NCI-H446 (cell line): ENCODE measurements at regions not wholly inside any gene's neighbourhood (a gene's known extent, or its start where the extent isn't known, plus 50 kb on each side); places are given as distances from the start of the nearest gene placed in this dataset.

Experiments
- DNase-seq, 2 experiments: peaks; one replicate each; lab custom pipeline; 2025; lab: John Stamatoyannopoulos, UW

GRCh38 chrX:148363471-148364235, 136.8 kb upstream of the AFF2 start:
- no peak for DNase-seq

DNA sequence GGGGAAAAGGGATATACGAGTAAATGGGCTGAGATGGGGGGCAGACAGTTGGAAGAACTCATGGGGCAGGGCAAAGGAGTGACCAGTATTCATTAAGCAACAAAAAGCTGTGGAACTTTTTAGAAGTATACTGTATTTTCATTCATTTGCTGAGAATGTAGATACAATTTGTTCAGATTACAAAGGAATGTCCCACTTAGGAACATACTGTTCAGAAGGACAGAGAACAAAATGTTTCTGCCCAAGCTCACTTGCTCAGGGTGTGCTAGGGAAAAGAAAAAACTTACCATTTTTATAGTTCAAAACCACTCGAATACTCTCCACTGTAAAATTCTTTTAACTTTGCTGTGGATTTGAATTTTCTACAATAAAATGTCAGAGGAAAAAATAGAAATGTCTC, 135.2 kb upstream of the AFF2 start:
- no peak for DNase-seq

GRCh38 chrX:148371291-148371690, 129.1 kb upstream of the AFF2 start:
- no peak for DNase-seq

- DNase-seq = no peak
Measured at GRCh38 chrX:148372925-148373324, 127.5 kb upstream of the AFF2 start.

GRCh38 chrX:148376342-148376741, 124.1 kb upstream of the AFF2 start:
- no peak for DNase-seq

DNA sequence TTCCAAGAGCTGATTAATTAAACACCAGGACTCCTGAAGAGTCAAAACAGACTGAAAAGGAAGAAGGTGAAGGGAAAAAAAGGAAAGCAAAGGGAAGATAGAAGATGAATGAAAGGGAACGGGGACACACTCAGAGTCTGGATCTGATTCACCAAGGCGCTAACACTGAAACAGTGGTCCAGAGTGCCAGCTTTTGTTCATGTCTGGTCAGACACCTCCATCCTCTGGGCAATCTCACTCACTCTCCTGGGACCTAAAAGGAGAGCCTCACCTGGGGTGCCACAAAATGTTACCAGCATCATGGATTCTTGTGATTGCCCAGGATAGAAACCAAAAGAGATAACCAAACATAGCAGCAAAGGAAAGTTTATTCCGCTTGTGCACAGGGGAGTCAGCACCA, 120.3 kb upstream of the AFF2 start:
- no peak for DNase-seq

DNA sequence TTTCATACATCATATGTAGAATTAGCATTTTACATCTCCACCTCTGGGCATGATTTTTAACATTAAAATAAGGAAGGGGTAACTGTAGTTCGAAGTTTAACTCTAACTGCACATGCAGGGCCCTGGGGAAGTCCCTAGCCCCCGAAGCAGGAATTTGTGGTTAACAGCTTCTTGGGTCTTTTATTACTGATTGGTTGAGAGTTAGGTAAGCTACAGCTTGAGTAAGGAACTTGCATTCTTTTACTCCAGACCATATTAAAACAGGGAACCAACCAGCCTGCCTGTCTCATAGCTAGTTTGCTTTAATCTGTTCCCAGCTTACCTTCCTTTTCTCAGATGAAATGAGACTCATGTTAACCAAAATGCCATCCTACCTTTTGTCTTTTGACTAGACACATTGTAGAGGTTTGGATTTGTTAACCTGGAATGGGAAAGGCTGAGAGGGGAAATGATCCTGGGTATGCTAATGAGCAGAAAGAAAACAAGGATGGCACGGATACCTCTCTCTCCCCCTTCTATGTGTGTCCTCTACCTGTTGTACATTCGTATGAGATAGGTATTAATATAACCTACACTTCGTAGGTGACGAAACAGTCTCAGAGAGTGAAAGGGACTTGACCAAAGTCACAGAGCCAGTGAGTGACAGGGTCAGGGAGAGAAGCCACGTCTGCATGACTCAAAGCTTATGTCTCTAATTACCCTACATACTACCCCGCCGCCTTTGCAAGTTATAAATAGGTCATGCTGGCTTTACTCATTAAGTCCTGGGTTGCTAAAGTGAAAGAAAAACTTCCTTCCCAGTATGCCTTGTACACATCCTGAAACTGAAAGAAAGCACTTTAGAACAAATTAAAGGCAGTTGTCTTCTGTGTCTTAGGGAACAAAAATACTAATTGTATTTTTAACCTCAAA, 119.5 kb upstream of the AFF2 start:
- DNase-seq = no peak

DNA sequence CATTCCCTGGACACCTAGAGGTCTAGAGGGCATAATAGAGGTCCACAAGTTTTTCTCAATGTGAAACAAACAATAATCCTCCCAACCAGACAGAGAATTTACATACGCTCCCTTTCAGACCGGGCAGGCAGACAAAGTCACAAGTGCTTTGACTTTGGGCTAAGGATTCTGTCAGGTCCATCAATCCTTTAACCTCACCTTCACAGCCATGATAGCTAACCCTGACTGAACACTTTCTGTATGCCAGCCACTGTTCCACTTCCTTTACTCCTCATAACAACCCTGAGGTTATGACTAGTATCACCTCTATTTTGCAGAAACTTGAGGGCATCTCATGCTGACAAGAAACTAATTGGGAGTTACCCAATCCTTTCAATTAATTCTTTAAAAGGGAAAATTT, 118.8 kb upstream of the AFF2 start:
- no peak for DNase-seq

- no peak for DNase-seq
Measured at GRCh38 chrX:148382983-148383382, 117.4 kb upstream of the AFF2 start.

GRCh38 chrX:148385471-148385870, 114.9 kb upstream of the AFF2 start:
- DNase-seq = no peak

DNA sequence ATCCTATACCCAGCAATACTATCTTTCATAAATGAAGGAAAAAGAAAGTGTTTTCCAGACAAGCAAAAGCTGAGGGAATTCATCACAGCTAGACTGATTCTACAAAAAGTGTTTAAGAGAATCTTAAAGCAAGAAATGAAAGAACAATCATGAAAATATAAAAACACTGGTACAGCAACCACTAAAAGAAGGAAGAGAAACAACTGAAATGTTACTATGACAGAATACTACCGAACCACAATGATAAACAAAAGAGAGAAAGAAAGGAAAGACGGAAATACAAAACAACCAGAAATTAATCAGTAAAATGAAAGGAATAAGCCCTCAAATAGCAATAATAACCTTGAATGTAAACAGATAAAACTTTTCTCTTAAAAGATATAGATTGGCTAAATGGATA, 110.8 kb upstream of the AFF2 start:
- no peak for DNase-seq

DNA sequence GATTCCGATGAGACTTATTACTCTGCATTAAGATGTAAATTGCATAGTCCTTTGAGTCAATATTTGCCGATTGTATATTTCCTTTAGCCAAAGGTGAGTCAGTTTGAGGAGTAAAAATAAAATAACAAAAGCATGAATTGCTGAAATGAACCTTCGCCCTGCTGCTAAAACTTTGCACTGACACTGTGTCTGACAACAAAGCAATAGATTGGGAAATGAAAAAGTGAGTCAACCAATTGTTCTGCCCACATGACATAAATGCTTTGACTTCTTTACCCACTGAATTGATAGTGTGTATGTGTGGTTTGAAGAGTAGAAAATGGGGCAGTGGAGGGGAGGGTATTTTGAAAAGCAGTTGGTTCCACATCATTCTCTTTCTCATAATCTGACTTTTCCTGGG, 88.4 kb upstream of the AFF2 start:
- DNase-seq = no peak

DNA sequence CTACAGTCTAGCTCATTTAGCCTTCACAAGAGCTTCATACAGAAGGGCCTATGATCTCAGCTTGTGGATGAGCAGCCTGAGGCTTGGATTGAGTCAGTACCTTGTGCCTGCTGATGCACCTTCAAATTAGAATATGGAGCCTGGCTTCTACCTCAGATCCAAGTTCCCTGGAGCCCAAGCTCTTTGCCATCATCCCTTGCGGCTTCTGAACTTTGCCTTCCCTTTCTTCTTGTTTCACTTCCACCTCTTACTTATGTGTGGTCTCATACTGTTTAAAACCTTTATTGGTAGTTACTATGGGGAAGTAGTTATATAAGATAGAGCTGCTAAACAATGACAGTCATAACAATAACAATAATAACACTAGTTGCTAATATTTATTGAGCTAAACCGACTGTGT, 84.3 kb upstream of the AFF2 start:
- no peak for DNase-seq

GRCh38 chrX:148416931-148417330, 83.5 kb upstream of the AFF2 start:
- DNase-seq = no peak

GRCh38 chrX:148417934-148418333, 82.5 kb upstream of the AFF2 start:
- DNase-seq = no peak

GRCh38 chrX:148422526-148422925, 77.9 kb upstream of the AFF2 start:
- DNase-seq = no peak

- no peak for DNase-seq
Measured at GRCh38 chrX:148424570-148424969, 75.8 kb upstream of the AFF2 start.

DNA sequence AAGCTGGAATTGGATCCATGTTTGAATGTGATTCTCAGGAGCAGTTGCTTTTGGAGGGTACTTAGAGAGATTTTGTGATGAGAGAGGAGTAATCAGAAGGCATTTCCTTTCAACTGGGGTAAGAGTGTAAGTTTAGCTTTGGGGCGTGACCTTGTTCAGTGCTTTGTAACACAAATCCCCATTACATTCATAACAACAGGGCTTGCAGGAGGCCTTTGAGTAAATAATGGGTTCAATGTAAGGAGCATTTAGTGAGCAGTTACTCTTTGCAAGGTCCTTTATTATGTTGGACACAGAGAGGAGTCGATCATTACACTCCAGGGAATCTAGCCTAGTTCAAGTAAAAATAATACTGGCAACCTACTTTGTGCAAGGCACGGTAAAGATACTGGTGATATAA, 74.0 kb upstream of the AFF2 start:
- DNase-seq = no peak

DNA sequence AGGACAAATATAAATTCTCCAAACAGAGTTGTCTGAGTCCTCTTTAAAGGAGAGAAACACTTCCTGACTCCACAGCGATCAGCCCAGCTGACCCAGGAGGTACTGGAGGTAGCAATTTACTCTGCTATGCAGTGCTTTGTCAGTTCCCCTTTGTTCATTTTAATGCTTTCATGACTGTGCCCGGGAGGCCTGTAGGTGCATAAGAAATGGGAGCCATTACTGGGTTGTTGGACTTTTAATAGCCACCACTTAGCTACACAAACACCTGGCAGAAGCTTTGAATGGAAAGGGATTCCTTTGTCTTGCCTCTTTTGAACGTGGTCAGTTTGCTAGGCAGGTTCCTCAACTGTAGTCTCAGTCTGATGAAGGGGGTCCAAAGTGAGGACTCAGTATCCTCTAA, 59.0 kb upstream of the AFF2 start:
- DNase-seq = no peak

DNA sequence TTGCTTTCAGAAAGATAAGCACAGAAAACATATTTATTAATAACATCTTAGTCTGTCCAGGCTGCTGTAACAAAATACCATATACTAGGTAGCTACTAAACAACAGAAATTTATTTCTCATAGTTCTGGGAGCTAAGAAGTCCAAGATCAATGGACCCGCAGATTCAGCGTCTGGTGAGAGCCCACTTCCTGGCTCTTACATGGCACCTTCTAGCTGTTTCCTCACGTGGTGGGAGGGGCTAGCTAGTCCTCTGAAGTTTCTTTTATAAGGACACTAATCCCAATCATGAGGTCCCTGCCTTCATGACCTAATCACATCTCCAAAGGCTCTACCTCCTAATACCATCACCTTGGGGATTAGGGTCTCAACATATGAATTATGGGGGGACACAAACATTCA, 57.2 kb upstream of the AFF2 start:
- no peak for DNase-seq

DNA sequence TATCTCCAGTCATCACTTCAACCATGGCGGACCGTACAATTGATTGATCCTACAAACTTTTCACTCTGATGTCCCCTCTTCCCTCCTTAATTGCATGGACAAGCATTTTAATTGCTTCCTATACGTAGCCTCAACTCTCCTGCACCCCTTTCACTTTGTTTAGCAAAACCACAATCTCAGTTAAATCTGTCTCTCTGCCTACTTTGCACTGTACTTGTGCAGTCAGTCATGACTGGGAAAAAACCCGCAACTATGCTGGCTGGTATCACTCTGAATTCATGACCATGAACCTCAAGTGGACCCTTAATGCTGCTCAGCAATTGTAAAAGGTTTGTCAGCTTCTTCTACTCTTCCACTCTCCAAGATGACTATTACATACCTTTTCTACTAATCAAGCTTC, 51.7 kb upstream of the AFF2 start:
- DNase-seq = no peak
